ENCODE measurements at regions not wholly inside any gene's neighbourhood (a gene's known extent, or its start where the extent isn't known, plus 50 kb on each side); places are given as distances from the start of the nearest gene placed in this dataset.

DNA sequence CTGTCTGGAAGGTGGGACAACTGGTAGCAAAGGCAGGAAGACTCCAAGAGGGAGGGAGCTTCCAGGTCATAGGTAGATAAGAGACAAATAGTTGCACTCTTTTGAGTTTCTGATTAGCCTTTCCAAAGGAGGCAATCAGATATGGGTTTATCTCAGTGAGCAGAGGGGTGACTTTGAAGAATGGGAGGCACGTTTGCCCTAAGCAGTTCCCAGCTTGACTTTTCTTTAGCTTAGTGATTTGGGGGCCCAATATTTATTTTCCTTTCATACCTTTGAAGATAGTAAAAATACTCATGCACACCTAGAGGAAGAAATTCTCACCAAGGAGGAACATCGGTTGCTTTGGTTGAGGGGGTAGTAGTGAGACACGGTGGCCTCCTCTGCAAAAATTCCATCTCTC is 212.1 kb upstream of the SVIL start:
- no peak overlapping the region for H4K91ac ChIP-seq (ENCODE audit: low read depth, low read length)
- peaks cover 0 to 3% of the 10 kb centered on the region in 2 experiments for H3K4me1 ChIP-seq (ENCODE audit: control insufficient read depth in 1 of 2, insufficient read depth in 2 of 2, low read length in 2 of 2)
- no peak overlapping the region for H4K8ac ChIP-seq (ENCODE audit: low read depth, low read length)
- H3K27me3 ChIP-seq (ENCODE audit: insufficient read depth, low read length): no peaks in the 10 kb centered on the region
- H3K18ac ChIP-seq (ENCODE audit: low read length): no peak overlapping the region
- H2AFZ ChIP-seq (ENCODE audit: insufficient read depth, low read length, poor library complexity): no peak overlapping the region
- H3K79me2 ChIP-seq (ENCODE audit: control insufficient read depth, insufficient read depth, low read length, poor library complexity): no peaks in the 10 kb centered on the region
- WGBS (ENCODE audit: extremely low coverage, insufficient coverage, insufficient read length): no CpG with 5 or more reads among the region's 3 CpGs
- H3K9ac ChIP-seq (ENCODE audit: low read length): no peak overlapping the region
- no peak overlapping the region for H3K14ac ChIP-seq (ENCODE audit: low read length)
- H3K4me2 ChIP-seq (ENCODE audit: low read length): no peak overlapping the region
- H2BK120ac ChIP-seq (ENCODE audit: insufficient read depth, low read length, poor library complexity): no peak overlapping the region
- no peak overlapping the region for H2BK12ac ChIP-seq (ENCODE audit: low read length)
- no peak overlapping the region for H3K4me3 ChIP-seq (ENCODE audit: low read depth, low read length)
- H3K9me3 ChIP-seq (ENCODE audit: insufficient read depth, low read depth, low read length): no peaks in the 10 kb centered on the region
- no peak overlapping the region for H2BK5ac ChIP-seq (ENCODE audit: low read depth, low read length, poor library complexity)
- no peak overlapping the region for H4K12ac ChIP-seq (ENCODE audit: low read depth, low read length)
- no peak overlapping the region for H3K23ac ChIP-seq (ENCODE audit: low read length)
- DNase-seq: no peak
- no peaks in the 10 kb centered on the region for H3K79me1 ChIP-seq (ENCODE audit: low read length)
- no peak overlapping the region for H3K4ac ChIP-seq (ENCODE audit: low read depth, low read length)
- no peaks in the 10 kb centered on the region for H3K36me3 ChIP-seq (ENCODE audit: control insufficient read depth in 1 of 2, insufficient read depth in 2 of 2, low read length in 2 of 2)
- no peak overlapping the region for H2AK5ac ChIP-seq (ENCODE audit: low read length)
- H3K27ac ChIP-seq (ENCODE audit: low read depth, low read length): no peak overlapping the region

DNA sequence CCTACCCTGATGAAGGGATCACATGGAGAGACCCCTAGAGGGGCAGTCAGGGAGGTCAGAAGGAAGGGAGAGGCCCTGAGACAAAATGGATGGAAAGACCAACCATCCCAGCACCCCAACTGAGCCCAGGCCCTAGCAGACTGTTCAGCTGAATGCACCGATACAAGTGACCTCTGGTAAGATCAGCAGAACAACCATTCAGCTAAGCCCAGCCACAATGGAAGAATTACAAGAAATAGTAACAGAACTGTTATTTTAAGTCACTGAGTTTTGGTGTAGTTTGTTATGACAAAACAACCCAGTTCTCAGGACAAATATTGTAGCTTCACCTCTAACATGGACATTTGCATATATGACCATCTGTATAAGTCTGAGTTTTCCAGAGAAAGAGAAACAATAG is 210.4 kb upstream of the SVIL start:
- H2BK120ac ChIP-seq (ENCODE audit: insufficient read depth, low read length, poor library complexity): no peak overlapping the region
- H3K79me1 ChIP-seq (ENCODE audit: low read length): no peaks in the 10 kb centered on the region
- no peak overlapping the region for H3K4me2 ChIP-seq (ENCODE audit: low read length)
- no peaks in the 10 kb centered on the region for H3K79me2 ChIP-seq (ENCODE audit: control insufficient read depth, insufficient read depth, low read length, poor library complexity)
- H4K8ac ChIP-seq (ENCODE audit: low read depth, low read length): no peak overlapping the region
- no peaks in the 10 kb centered on the region for H3K36me3 ChIP-seq (ENCODE audit: control insufficient read depth in 1 of 2, insufficient read depth in 2 of 2, low read length in 2 of 2)
- no peaks in the 10 kb centered on the region for H3K9me3 ChIP-seq (ENCODE audit: insufficient read depth, low read depth, low read length)
- DNase-seq: no peak
- H4K12ac ChIP-seq (ENCODE audit: low read depth, low read length): no peak overlapping the region
- H3K27ac ChIP-seq (ENCODE audit: low read depth, low read length): no peak overlapping the region
- no peak overlapping the region for H2AFZ ChIP-seq (ENCODE audit: insufficient read depth, low read length, poor library complexity)
- H2BK12ac ChIP-seq (ENCODE audit: low read length): no peak overlapping the region
- no peak overlapping the region for H3K4me3 ChIP-seq (ENCODE audit: low read depth, low read length)
- no peak overlapping the region for H3K18ac ChIP-seq (ENCODE audit: low read length)
- peaks cover 1 to 8% of the 10 kb centered on the region in 2 experiments for H3K4me1 ChIP-seq (ENCODE audit: control insufficient read depth in 1 of 2, insufficient read depth in 2 of 2, low read length in 2 of 2)
- H3K27me3 ChIP-seq (ENCODE audit: insufficient read depth, low read length): no peaks in the 10 kb centered on the region
- no peak overlapping the region for H3K4ac ChIP-seq (ENCODE audit: low read depth, low read length)
- no CpG with 5 or more reads among the region's 1 CpG for WGBS (ENCODE audit: extremely low coverage, insufficient coverage, insufficient read length)
- H2BK5ac ChIP-seq (ENCODE audit: low read depth, low read length, poor library complexity): no peak overlapping the region
- H3K23ac ChIP-seq (ENCODE audit: low read length): no peak overlapping the region
- no peak overlapping the region for H2AK5ac ChIP-seq (ENCODE audit: low read length)
- H3K9ac ChIP-seq (ENCODE audit: low read length): no peak overlapping the region
- H3K14ac ChIP-seq (ENCODE audit: low read length): no peak overlapping the region
- no peak overlapping the region for H4K91ac ChIP-seq (ENCODE audit: low read depth, low read length)

DNA sequence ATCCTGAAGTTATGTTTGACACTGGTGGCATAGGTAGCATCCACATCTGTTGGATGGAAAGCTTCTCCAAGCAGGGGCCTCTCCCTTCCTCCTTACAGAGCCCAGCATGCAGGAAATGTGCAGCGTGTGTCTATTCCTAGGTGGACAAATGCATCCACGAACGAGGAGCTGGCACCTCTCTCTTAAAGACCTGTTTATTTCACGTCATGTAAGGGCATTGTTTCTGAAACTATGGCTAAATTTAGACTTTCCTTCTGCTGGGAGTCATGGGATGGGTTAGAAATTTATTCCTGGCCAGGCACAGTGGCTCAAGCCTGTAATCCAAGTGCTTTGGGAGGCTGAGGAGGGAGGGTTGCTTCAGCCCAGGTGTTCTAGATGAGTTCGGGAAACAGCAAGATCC is 208.4 kb upstream of the SVIL start:
- DNase-seq: no peak
- Histone ChIP-seq H4K91ac (ENCODE audit: low read depth, low read length) (no peak overlapping the region), H3K23ac (ENCODE audit: low read length) (no peak overlapping the region), H3K27ac (ENCODE audit: low read depth, low read length) (no peak overlapping the region), H3K79me2 (ENCODE audit: control insufficient read depth, insufficient read depth, low read length, poor library complexity) (no peaks in the 10 kb centered on the region), H3K4me3 (ENCODE audit: low read depth, low read length) (no peak overlapping the region), H3K4ac (ENCODE audit: low read depth, low read length) (no peak overlapping the region), H3K14ac (ENCODE audit: low read length) (no peak overlapping the region), H3K36me3 (ENCODE audit: control insufficient read depth in 1 of 2, insufficient read depth in 2 of 2, low read length in 2 of 2) (no peaks in the 10 kb centered on the region), H3K9ac (ENCODE audit: low read length) (no peak overlapping the region), H3K18ac (ENCODE audit: low read length) (no peak overlapping the region), H3K79me1 (ENCODE audit: low read length) (no peaks in the 10 kb centered on the region), H3K27me3 (ENCODE audit: insufficient read depth, low read length) (no peaks in the 10 kb centered on the region), H2AFZ (ENCODE audit: insufficient read depth, low read length, poor library complexity) (no peak overlapping the region), H2AK5ac (ENCODE audit: low read length) (no peak overlapping the region), H2BK12ac (ENCODE audit: low read length) (no peak overlapping the region), H3K4me2 (ENCODE audit: low read length) (no peak overlapping the region), H2BK5ac (ENCODE audit: low read depth, low read length, poor library complexity) (no peak overlapping the region), H3K4me1 (ENCODE audit: control insufficient read depth in 1 of 2, insufficient read depth in 2 of 2, low read length in 2 of 2) (peaks cover 8 to 18% of the 10 kb centered on the region in 2 experiments), H4K12ac (ENCODE audit: low read depth, low read length) (no peak overlapping the region), H3K9me3 (ENCODE audit: insufficient read depth, low read depth, low read length) (no peaks in the 10 kb centered on the region), H2BK120ac (ENCODE audit: insufficient read depth, low read length, poor library complexity) (no peak overlapping the region), H4K8ac (ENCODE audit: low read depth, low read length) (no peak overlapping the region)
- no CpG with 5 or more reads among the region's 5 CpGs for WGBS (ENCODE audit: extremely low coverage, insufficient coverage, insufficient read length)

DNA sequence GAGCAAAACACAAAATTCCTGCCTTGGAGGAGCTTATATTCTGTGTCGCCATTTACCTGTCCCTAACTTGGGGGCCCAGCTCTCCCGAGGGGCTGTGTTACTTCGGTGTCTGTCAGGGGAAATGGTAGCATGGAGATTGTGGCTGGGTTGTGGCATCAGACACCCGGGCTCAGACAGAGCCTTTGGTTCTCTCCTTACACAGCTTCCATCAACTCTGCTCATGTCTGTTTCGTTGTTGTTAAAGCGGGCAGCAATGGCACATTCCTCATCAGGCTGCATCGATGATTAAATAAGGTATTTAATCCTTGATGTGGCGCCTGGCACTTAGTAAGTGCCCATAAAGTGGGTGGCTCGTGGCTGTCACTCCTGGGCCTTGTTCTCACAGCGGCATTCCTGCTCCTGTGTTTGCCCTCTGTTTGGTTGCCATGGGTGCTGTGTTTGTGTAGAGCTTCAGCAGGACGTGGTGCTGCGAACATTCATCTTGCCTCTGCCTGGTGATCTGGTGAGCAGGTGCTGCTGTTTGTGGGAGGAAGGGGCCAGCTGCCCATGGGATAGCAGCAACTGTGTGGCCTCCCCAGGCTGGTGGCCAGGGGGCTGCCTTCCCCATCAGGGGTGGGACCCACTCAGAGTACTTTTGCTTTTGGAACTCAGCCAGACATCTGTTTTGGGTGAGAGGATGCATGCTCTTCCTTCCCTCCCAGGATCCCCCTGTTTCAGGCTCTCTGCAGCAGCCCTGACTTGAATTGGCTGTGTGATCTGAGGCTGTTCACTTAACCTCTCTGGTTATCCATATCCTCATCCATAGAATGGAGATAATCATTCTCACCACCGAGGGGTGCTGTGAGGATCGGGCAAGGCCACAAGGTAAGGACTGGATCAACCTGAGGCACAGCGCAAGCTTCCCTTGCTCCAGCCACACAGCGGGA is 207.2 kb upstream of the SVIL start:
- peak; percentile 80 to 89 for DNase-seq
- WGBS (ENCODE audit: extremely low coverage, insufficient coverage, insufficient read length): no CpG with 5 or more reads among the region's 16 CpGs
- no peaks in the 10 kb centered on the region for H3K9me3 ChIP-seq (ENCODE audit: insufficient read depth, low read depth, low read length)
- H3K36me3 ChIP-seq (ENCODE audit: control insufficient read depth in 1 of 2, insufficient read depth in 2 of 2, low read length in 2 of 2): no peaks in the 10 kb centered on the region
- H3K4me3 ChIP-seq (ENCODE audit: low read depth, low read length): peak overlapping the region; percentile 49
- no peak overlapping the region for H3K23ac ChIP-seq (ENCODE audit: low read length)
- no peaks in the 10 kb centered on the region for H3K27me3 ChIP-seq (ENCODE audit: insufficient read depth, low read length)
- H2AK5ac ChIP-seq (ENCODE audit: low read length): no peak overlapping the region
- H2AFZ ChIP-seq (ENCODE audit: insufficient read depth, low read length, poor library complexity): no peak overlapping the region
- no peak overlapping the region for H3K27ac ChIP-seq (ENCODE audit: low read depth, low read length)
- H2BK120ac ChIP-seq (ENCODE audit: insufficient read depth, low read length, poor library complexity): no peak overlapping the region
- no peak overlapping the region for H3K4ac ChIP-seq (ENCODE audit: low read depth, low read length)
- H2BK5ac ChIP-seq (ENCODE audit: low read depth, low read length, poor library complexity): no peak overlapping the region
- H3K18ac ChIP-seq (ENCODE audit: low read length): no peak overlapping the region
- no peak overlapping the region for H3K4me2 ChIP-seq (ENCODE audit: low read length)
- H3K79me1 ChIP-seq (ENCODE audit: low read length): no peaks in the 10 kb centered on the region
- H4K8ac ChIP-seq (ENCODE audit: low read depth, low read length): no peak overlapping the region
- peaks cover 8 to 18% of the 10 kb centered on the region in 2 experiments for H3K4me1 ChIP-seq (ENCODE audit: control insufficient read depth in 1 of 2, insufficient read depth in 2 of 2, low read length in 2 of 2)
- no peak overlapping the region for H3K9ac ChIP-seq (ENCODE audit: low read length)
- H4K91ac ChIP-seq (ENCODE audit: low read depth, low read length): no peak overlapping the region
- H4K12ac ChIP-seq (ENCODE audit: low read depth, low read length): no peak overlapping the region
- no peaks in the 10 kb centered on the region for H3K79me2 ChIP-seq (ENCODE audit: control insufficient read depth, insufficient read depth, low read length, poor library complexity)
- H3K14ac ChIP-seq (ENCODE audit: low read length): no peak overlapping the region
- no peak overlapping the region for H2BK12ac ChIP-seq (ENCODE audit: low read length)

Measured in trophoblast cell (in vitro differentiated cells and primary cell).